Kidney (tissue), 13 donors: ENCODE measurements at regions not wholly inside any gene's neighbourhood (a gene's known extent, or its start where the extent isn't known, plus 50 kb on each side); places are given as distances from the start of the nearest gene placed in this dataset.
"Not testable (repeated sequence)": the region's sequence is repeated elsewhere in the genome, so short reads cannot be mapped to it uniquely, and the experiment has no call there.

ENCODE experiments used
- DNase-seq, 5 donors: peaks; one replicate each; pipeline ENCODE4 v3.0.0-alpha.2; 2013 to 2020
- FAIRE-seq: peaks from 2 replicates; lab custom pipeline; 2012; peaks lifted over from hg19 to GRCh38; lab: Jason Lieb, UNC
- H3K27ac ChIP-seq, 2 donors: one replicate each; pipeline ENCODE4 v1.7.0; 2013; ENCODE audit warnings: low read depth in 2 of 2, low read length in 2 of 2, inconsistent platforms in 1 of 2
- H3K27me3 ChIP-seq: one replicate; pipeline ENCODE4 v1.7.1; 2013; ENCODE audit warnings: low read length, inconsistent platforms; ENCODE audit not compliant: control insufficient read depth, insufficient read depth
- H3K36me3 ChIP-seq, 3 donors: one replicate each; pipeline versions ENCODE4 v1.7.0 to v1.7.1; 2013; ENCODE audit warnings: low read length in 3 of 3, control low read depth in 1 of 3, inconsistent platforms in 1 of 3; ENCODE audit not compliant: insufficient read depth in 3 of 3, control insufficient read depth in 2 of 3
- H3K4me1 ChIP-seq, 3 donors: one replicate each; pipeline versions ENCODE4 v1.7.0 to v1.7.1; 2013; ENCODE audit warnings: low read length in 3 of 3, inconsistent platforms in 1 of 3, low read depth in 1 of 3; ENCODE audit not compliant: control insufficient read depth in 2 of 3, insufficient read depth in 2 of 3
- H3K4me3 ChIP-seq, 3 donors: one replicate each; pipeline versions ENCODE4 v1.7.0 to v1.8.1; 2013; ENCODE audit warnings: low read length in 3 of 3, control low read depth in 1 of 3, inconsistent platforms in 1 of 3
- H3K9ac ChIP-seq, 3 donors: one replicate each; pipeline versions ENCODE4 v1.7.0 to v1.7.1; 2013; ENCODE audit warnings: low read length in 3 of 3, control low read depth in 1 of 3, inconsistent platforms in 1 of 3
- H3K9me3 ChIP-seq, 3 donors: one replicate each; pipeline versions ENCODE4 v1.7.0 to v1.7.1; 2013; ENCODE audit warnings: low read length in 3 of 3, control low read depth in 1 of 3, inconsistent platforms in 1 of 3; ENCODE audit not compliant: control insufficient read depth in 2 of 3, insufficient read depth in 1 of 3
- intact Hi-C: fragments of 100-400 bp; cut with DNase I; formaldehyde crosslinking; loops from one replicate; pipeline ENCODE4 v1.11.1; 2022
- TF ChIP-seq, protein P1 (sequence below): IDR thresholded peaks from 3 replicates; pipeline ENCODE4 v1.5.1; 2012; ENCODE audit warnings: mild to moderate bottlenecking, moderate library complexity, borderline replicate concordance; ENCODE audit not compliant: insufficient read depth; ENCODE audit errors: extremely low read depth
- donor health status: control.
- donor health status: control.
- donor health status: control.
- donor health status: control.
- donor health status: control.
- donor health status: DM: yes; HTN: yes; CAD: no.
- donor health status: Normal renal cell carcinoma (clear cell type).

DNA sequence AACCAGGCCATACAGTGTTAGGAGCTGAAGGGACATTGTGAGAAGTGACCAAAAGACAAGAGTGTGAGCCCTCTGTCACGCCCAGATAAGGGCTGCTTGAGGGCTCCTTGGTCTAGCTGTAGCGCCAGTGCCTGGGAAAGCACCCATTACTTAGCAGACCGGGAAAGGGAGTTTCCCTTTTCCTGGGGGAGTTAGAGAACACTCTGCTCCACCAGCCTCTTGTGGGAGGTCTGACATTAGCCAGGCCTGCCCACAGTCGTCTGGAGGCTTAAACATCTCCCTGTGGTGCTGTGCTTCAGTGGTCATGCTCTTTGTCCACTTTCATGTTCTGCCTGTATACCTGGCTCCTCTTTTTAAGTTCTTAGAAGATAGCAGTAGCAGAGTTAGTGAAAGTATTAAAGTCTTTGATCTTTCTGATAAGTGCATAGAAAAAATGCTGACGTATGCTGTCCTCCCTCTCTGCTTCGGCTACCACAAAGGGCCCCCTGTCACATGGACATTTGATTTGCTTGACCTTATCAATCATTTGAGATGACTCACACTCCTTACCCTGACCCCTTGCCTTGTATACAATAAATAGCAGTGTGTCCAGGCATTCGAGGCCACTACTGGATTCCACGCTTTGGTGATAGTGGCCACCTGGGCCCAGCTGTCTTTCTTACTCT is 201.5 kb upstream of the ECI2 start:
- Histone ChIP-seq H3K27me3 (no peaks in the 10 kb centered on the region), H3K9me3 (no peaks in the 10 kb centered on the region), H3K27ac (no peak overlapping the region), H3K4me1 (no peaks in the 10 kb centered on the region), H3K4me3 (no peak overlapping the region), H3K9ac (no peak overlapping the region), H3K36me3 (no peaks in the 10 kb centered on the region)
- DNase-seq: peak in 2 of 5 donors; percentile 29 to 35
- intact Hi-C loops: no loop called here
- TF ChIP-seq, protein P1, sequence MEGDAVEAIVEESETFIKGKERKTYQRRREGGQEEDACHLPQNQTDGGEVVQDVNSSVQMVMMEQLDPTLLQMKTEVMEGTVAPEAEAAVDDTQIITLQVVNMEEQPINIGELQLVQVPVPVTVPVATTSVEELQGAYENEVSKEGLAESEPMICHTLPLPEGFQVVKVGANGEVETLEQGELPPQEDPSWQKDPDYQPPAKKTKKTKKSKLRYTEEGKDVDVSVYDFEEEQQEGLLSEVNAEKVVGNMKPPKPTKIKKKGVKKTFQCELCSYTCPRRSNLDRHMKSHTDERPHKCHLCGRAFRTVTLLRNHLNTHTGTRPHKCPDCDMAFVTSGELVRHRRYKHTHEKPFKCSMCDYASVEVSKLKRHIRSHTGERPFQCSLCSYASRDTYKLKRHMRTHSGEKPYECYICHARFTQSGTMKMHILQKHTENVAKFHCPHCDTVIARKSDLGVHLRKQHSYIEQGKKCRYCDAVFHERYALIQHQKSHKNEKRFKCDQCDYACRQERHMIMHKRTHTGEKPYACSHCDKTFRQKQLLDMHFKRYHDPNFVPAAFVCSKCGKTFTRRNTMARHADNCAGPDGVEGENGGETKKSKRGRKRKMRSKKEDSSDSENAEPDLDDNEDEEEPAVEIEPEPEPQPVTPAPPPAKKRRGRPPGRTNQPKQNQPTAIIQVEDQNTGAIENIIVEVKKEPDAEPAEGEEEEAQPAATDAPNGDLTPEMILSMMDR: no peak
- FAIRE-seq: no peak

DNA sequence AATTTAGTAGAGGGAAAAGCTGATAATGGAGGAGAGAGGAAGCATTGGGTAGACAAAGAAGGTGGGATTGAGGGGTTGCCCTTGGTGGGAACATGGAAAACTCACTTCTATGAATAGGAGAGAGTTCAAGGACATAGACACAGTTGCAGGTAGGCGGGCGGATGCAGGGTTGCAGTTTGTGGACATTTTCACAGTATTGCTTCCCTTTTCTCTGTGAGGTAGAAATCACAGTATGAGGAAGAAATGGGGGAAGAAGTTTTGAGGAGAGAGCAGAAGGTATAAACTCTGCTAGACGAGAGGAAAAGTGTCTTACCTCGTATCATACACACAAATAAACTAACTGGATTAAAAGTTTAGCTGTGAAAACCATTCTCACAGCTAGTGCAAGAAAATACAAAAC is 200.7 kb upstream of the ECI2 start:
- H3K27me3 ChIP-seq: no peaks in the 10 kb centered on the region
- no peaks in the 10 kb centered on the region for H3K9me3 ChIP-seq
- TF ChIP-seq, protein P1: no peak
- H3K9ac ChIP-seq: no peak overlapping the region
- no peak overlapping the region for H3K27ac ChIP-seq
- intact Hi-C loops: no loop called here
- FAIRE-seq (no peak), DNase-seq (no peak)
- H3K4me3 ChIP-seq: no peak overlapping the region
- no peaks in the 10 kb centered on the region for H3K36me3 ChIP-seq
- H3K4me1 ChIP-seq: no peaks in the 10 kb centered on the region

DNA sequence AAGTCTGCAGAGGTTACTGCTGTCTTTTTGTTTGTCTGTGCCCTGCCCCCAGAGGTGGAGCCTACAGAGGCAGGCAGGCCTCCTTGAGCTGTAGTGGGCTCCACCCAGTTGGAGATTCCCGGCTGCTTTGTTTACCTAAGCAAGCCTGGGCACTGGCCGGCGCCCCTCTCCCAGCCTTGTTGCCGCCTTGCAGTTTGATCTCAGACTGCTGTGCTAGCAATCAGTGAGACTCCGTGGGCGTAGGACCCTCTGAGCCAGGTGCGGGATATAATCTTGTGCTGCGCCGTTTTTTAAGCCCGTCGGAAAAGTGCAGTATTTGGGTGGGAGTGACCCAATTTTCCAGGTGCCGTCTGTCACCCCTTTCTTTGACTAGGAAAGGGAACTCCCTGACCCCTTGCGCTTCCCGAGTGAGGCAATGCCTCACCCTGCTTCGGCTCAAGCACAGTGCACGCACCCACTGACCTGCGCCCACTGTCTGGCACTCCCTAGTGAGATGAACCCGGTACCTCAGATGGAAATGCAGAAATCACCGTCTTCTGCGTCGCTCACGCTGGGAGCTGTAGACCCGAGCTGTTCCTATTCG is 198.9 kb upstream of the ECI2 start:
- not testable (repeated sequence) for H3K36me3 ChIP-seq, FAIRE-seq

DNA sequence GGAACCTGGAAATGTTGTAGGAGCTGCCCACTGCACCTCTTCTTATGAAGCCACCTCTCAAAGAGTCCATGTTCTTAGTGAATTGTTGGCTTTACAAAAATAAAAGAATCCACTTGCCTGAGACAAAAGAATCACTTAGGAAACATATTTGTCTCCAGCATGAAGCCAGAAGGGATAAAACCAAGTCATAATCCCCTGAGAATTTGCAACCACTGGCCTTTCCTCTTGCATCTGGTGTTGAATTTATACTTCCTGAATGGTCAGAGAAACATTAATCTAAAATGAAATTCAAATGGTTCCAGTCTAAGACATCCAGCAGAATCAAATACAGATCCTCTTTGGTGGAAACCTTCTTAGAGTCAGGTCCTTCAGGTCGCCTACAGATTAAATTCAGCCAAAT is 192.5 kb upstream of the ECI2 start:
- H3K9me3 ChIP-seq: no peaks in the 10 kb centered on the region
- intact Hi-C loops: no loop called here
- FAIRE-seq: no peak

More for the DNA sequence above, 198.9 kb upstream of the ECI2 start:
- H3K27me3 ChIP-seq, H3K9me3 ChIP-seq, H3K27ac ChIP-seq, H3K9ac ChIP-seq, H3K4me3 ChIP-seq, H3K4me1 ChIP-seq, intact Hi-C loops, DNase-seq: not testable (repeated sequence)

More for the DNA sequence above, 192.5 kb upstream of the ECI2 start:
- H3K36me3 ChIP-seq: no peaks in the 10 kb centered on the region
- no peak overlapping the region for H3K9ac ChIP-seq
- H3K27me3 ChIP-seq: no peaks in the 10 kb centered on the region
- H3K27ac ChIP-seq: no peak overlapping the region
- DNase-seq: no peak
- no peak overlapping the region for H3K4me3 ChIP-seq
- TF ChIP-seq, protein P1: no peak
- no peaks in the 10 kb centered on the region for H3K4me1 ChIP-seq
